NCI-H187 (cell line): ENCODE measurements at regions not wholly inside any gene's neighbourhood (a gene's known extent, or its start where the extent isn't known, plus 50 kb on each side); places are given as distances from the start of the nearest gene placed in this dataset.
A peak's percentile ranks its signal among the peaks of the same experiment; 100 is the strongest.

Experiments
- DNase-seq, 2 experiments: peaks; one replicate each; lab custom pipeline; 2025; lab: John Stamatoyannopoulos, UW

DNA sequence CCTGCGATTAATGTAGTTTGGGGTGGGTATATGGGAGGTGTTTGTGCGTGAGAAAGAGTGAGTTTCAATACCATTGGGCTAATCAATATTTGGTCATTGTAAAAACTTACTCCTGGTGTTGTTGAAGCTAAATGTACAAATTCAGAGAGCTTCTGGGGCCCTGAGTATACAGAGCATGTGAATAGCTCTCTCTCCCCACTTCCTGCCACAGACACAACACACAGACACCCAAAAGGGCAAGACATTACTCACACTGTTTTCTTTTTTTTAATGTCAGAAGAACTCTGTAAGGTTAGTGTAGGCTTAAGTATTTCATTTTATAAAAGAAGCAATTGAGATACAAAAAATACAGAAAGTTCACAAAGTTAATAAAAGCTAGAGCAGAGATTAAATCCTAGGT, 151.3 kb upstream of the KCNIP4 start:
- DNase-seq: no peak

DNA sequence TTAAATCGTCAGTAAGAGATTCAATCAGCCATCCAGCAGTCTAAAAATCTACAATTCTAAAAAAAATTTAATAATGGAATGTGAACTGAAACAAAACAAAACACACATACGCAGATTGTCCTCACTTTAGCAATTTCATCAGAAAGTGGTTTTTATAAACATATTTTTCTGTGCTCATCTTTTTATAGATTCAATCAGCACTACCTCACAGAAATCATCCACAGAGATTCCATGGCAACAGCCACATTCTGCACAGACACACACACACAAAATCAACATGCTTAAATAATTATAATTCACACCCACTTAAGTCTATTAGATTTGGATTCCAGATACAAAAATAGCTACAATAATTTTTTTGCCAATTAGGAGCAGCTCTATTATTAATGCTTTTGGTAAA, 149.0 kb upstream of the KCNIP4 start:
- DNase-seq: no peak

DNA sequence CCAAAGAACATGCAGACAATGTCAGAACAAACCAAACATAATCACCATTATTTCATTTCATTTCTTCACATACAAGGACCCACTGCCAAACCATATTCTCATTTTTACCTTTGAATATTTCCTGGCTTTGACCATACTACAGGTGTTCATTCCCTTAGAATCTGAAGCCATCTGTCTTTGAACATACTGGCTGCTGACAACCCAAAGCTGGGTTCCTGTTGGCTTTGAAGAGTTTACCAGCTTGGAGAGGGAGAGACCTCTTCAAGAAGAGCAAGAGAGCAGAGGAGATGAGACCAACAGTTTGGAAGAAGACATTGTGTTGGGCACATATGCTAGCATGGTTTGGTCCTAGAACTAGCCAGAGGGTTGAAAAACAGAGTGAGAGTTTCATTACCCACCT, 145.6 kb upstream of the KCNIP4 start:
- no peak for DNase-seq

DNA sequence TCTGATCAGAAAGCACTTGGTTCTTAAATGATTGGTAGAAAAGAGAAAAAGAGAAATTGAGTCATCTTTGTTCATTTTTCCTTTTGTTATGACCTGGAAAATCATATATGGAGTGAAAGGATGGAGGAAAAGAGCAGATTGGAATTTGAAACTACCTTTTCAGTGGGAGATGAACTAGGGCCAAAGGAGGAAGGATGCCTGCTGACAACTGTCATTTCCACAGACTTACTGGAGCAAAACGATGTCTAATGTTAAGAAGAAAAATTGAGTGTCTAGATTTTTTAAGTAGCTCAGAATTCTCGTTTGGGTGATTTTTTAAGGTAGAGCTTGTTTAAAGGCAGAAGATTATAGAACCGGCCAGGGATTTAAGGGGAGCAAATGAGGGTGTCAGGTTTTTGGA, 144.6 kb upstream of the KCNIP4 start:
- DNase-seq: no peak

DNA sequence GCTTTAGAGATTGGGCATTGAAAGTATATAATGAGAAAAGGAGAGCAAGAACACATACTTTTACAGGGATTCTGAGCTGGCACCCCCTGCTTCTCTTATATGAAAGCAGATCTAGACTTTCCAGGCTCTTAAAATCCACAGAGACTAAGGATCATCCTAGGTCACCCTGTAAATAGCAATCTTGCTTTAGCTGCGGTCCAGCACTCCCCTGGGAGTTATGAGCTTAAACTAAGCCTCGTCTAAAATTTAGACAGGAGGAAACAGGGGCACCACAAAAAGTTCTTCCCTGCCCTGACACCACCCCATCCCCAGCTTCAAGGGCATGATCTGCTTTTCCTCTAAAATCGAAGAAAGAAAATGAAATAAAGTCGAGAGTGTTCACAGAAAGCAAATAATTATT, 143.3 kb upstream of the KCNIP4 start:
- no peak for DNase-seq

DNA sequence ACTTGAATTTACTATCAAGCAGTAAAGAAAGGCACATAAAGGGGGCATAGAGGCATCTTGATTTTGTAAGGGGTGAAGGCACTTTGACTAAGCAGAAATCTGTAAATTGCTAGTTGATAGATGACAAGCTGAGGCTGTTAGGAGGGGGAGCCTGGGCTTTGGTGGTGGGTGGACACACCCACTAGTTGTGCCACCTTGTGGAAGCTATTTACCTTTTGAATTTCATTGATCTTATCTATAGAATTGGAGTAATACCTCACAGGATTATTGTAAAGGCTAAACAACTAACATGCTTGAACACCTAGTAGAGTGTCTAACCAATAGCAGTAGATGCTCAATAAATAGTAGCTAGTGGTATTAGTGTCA, 142.8 kb upstream of the KCNIP4 start:
- no peak for DNase-seq

DNA sequence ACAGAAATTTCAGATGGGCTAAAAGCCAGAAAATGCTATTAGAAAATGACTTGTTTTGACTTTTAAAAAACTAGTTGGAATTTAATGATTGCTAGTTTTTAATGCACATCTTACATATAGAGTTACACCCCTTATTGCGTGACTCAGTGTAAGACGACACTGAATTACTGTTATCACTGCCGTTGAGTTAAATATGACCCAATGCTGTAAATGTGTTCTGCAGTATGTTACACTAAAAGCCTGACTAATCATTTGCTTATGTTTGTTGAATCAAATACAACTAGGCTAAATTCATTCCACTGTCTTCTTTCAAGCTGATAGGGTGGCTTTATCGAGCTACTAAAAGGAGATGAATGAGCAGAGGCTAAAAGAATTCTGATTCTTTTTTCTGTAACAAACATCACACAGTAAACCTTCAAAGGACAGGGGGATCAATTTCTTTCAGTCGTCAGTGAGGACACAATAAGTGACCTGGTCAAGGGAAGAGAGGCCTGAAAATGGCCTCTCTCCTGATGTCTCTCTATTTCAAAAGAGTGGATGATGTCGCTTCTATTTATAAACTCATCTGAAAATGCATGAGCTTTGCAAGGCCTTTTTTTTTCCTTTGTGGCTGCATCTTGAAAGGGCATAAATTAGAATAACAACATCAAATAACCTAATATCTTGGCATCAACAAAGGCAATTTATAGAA, 142.2 kb upstream of the KCNIP4 start:
- DNase-seq: no peak

DNA sequence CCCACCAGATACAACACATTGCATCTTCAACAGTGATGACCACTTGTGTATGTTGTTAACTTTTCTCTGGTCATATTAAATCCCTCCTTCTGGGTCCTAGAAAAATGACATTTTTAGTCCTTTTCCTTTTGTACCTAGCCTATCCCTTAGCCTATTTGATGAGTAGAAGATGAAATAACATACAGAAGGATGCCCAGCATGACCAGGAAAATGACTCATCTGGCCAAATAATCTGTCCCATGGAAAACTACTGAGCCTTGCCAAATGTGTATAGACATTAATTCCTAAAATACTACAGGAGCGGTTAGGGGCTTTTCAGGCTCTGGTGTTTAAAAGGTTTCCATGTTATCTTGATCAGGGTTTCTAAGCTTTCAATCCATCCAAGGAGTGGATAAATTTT, 129.0 kb upstream of the KCNIP4 start:
- DNase-seq: no peak

DNA sequence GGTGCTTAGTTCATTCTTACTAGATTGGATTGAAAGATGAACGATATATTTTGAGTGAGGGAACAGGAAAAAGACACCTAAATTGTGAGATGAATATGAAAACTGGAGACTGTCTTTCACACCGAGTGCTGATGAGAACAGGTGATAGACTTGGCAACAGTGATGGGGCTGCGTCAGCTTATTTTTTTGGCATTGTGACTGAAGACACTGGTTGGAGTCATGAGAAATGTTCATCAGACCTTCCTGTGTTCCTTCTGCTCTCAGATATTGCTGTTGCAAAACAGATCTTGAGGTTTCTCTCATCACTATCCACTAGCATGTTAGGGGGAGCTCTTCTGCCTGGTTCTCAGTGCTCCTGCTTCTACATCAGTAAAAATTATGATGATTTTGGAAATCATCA, 124.2 kb upstream of the KCNIP4 start:
- no peak for DNase-seq

DNA sequence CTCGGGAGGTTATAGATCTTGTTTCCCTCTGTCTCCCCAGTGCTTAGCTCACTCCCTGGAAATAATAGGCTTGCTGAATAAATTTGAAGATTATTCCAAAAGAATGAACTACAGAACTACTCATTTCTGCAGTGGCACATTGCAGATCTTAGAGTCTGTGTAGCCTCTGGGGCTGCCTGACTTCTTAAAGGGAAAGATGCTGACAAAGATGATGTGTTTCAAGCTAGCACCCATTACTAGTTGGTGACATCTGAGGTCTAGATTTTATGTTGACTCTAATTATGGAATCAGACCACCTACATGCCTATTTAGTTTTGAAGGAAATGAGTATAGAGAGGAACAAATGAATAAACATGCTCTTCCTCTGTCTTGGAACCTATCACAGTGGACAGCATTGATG, 123.7 kb upstream of the KCNIP4 start:
- DNase-seq: no peak

DNA sequence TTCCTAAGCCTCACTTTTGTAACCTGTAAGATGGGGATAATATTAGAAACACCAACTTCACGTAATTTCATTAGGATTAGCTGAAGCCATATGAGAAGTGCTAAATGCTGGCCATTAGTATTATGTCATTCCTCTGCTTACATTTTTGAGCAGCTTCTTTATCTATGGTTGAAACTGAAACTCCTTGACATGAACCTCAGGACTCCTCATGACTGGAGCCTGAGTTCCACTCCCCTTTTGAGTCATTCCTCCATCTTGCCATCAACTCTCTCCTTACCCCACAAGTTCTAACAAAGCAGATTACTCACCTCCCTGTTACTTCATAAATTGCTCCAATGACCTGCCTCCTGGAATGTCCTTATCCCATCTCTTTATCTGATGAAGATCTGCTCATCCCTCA, 123.2 kb upstream of the KCNIP4 start:
- DNase-seq: no peak

DNA sequence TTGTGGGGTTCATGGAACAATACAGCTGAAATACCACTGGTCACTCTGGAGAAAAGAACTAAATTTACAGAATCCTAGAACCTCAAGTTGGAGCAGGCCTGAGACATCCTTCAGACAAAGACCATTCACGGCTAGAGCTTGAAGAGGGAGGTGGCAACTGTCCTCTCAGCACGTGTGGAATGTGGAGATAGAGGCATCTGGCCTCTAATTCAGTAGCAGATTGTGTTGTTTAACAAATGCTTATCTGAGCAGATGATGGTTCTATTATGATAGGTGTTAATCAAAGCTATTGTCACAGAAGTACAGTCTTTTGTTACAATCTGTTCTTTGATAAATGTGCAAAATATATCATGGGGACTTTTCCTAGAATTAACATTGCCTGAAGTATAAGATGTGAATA, 121.7 kb upstream of the KCNIP4 start:
- no peak for DNase-seq

DNA sequence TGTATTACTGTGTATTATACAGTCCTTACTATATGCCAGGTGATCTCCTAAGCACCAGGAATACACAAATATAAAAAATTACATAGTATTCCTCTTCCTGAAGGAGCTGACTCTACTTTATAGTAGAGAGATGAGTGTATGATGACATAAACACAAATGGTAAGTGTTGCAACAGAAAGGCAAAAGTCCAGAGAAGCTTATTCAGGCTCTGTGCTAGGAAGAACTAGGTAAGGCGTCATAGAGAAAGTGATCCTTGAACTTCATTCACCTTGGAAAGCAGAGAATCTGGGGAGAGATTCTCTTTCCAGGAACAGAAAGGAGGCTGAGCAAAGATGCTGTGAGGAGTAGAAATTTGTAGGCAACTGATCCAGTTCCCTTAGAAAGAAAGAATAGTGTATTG, 115.0 kb upstream of the KCNIP4 start:
- no peak for DNase-seq

DNA sequence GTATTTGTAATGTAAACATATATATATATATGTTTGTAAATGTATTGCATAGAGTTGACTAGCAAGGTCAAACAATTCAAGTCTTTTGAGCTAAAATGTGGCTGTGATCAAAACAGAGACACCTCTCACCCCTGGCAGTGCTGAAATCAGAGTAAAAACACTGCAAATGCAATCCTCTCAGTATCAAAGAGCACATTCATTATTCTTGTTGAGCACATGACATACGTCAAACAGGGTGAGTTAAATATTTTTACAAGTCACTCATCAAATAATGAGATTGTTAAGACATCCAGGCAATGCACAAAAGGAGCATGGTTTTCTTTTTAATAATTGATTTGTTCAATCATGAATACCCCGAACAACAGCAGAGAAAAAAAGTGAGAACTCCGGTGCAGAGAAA, 114.1 kb upstream of the KCNIP4 start:
- DNase-seq: no peak

DNA sequence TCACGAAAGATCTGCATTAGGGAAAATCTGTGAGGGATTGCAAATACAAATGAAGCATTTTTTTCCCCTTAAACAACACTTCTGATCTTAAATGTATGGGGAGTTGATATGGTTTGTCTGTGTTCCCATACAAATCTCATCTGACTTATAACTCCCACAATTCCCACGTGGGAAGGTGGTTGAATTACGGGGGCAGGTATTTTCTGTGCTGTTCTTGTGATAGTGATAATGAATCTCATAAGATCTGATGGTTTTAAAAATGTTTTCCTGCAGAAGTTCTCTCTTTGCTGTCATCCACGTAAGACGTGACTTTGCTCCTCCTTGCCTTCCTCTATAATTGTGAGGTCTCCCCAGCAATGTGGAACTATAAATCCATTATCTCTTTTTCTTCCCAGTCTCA, 107.4 kb upstream of the KCNIP4 start:
- DNase-seq: no peak

DNA sequence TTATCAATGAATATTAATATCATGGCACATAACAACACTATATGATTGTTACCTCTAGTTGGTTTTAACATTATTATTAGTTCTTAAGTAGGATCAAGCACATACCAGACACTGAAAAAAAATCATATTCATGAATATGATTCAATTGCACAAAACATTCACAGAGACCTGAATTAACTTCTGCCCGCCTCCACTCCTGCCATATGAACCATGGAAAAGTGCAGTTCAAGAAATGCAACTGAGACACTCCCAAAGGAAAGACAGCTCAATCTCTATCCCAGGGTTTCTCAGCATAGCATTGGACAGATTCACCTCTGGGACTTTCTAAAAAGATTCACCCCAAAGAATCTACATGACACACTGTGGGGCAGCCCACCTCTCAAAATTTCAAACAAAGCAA, 103.5 kb upstream of the KCNIP4 start:
- no peak for DNase-seq

DNA sequence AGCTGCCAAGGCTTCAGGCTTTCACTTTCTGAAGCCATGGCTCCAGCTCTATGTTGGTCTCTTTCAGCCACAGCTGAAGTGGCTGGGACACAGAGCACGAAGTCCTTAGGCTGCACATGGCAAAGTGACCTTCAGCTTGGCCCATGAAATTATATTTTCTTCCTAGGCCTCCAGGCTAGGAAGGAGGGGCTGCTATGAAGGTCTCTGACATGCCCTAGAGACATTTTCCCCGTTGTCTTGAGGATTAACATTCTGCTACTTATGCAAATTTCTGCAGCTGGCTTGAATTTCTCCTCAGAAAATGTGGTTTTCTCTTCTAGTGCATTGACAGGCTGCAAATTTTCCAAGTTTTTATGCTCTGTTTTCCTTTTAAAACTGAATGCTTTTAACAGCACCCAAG, 99.8 kb upstream of the KCNIP4 start:
- no peak for DNase-seq

DNA sequence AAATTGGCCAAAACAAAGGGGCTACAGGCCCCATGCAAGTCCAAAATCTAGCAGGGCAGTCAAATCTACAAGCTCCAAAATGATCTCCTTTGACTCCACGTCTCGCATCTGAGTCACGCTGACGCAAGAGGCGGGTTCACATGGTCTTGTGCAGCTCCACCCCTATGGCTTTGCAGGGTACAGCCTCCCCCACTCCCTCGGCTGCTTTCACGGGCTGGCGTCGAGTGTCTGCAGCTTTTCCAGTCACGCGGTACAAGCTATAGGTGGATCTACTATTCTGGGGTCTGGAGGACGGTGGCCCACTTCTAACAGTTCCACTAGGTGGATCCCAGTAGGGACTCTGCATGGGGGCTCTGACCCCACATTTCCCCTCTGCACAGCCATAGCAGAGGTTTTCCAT, 99.2 kb upstream of the KCNIP4 start:
- DNase-seq: no peak

DNA sequence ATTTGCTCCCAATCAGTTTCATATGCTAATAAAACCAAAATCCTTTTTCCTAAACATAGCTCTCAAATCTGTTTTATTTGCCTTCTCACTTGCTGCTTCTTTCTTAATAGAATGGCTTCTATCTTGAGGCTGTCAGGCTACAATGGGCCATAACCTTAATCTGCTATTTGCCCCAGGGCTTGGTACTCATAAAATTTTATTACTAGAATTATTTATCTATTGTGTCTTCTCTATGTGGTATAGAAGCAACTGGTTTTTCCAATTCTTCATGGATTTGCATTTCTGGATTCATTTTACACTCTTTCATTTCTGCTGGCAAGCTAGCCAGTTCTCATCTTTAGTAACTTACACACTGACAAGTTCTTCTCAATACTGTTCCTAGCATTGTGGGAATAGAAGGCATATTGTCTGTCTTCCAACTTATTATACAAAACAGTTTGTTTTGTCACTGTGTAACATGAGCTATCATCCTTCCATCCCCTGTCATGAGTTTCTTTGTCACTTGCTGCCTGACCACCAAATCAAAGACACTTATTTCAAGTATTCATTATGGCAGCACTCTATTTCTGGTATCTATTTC, 96.6 kb upstream of the KCNIP4 start:
- no peak for DNase-seq

DNA sequence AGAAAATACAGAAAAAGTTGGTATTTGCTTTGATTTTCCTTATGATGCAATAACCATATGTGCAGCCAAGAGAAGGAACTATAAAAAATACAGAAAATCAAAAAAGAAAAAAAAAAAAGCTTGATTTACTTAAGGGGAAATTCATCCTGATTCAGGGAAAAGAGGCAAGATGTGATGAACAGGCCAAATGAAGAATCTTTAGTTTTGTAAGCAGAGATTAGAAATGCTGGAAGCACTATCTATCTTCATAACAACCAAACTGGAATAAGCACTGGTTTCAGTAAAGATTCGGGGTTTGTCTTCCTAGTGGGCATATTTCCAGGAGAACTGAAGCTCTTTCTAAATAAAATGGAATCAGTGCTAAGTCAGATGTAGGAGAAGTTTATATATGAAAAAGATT, 82.9 kb upstream of the KCNIP4 start:
- DNase-seq: no peak

DNA sequence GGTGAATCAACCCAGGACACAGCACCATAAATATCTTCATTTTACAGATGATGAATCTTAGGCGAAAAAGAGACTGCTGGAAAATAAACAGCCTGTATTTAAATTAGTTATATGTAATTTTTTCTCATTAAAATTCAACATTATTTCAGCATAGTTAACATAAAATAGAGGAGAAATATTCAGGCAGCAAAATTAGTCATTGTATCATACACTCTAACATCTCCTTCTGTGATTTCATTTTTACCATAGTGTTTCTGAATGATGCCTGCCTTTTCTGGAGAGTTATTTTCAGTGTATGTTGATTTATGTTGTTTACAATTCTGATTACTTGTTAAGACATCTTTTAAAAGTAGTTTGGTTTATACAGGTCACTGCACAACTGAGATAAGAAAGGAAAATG, 82.3 kb upstream of the KCNIP4 start:
- DNase-seq: no peak

DNA sequence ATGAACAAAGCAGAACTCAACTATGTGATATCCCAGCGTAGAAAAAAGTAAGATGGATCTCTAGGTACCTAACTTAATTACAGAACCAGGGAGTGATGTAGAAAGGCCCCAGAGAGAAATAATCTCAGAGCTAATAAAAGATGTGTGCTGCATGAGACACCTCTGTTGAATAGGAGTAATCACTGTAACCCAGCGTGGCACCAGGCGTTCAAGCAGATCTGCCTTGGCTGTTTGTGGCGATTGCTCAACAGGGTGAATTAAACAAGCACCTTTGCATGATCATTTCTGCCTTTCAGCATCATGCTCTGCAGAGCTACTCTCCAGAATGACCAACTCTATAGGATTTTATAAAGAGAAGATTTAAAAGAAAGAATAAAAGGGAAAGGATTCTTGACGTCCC, 81.7 kb upstream of the KCNIP4 start:
- DNase-seq: no peak

DNA sequence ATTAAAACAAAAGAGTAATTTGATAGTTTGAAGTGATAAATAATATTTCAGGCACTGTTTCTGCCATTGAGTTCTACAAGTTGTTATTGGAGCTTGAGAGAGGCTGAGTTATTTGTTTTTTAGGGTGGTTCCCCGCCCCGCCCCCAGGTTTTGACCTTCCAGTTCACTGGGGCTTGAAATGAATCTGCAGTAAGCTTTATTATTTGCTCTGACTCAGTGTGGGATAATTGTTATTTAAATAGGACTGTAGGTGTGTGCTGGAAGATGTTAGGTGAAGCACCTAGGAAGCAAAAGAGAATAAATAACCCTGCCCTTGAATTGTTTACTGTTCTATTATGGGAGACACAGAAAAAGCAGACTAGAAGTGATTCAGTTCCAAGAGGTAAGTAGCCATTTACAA, 81.2 kb upstream of the KCNIP4 start:
- DNase-seq: peak; percentile 1 to 16

DNA sequence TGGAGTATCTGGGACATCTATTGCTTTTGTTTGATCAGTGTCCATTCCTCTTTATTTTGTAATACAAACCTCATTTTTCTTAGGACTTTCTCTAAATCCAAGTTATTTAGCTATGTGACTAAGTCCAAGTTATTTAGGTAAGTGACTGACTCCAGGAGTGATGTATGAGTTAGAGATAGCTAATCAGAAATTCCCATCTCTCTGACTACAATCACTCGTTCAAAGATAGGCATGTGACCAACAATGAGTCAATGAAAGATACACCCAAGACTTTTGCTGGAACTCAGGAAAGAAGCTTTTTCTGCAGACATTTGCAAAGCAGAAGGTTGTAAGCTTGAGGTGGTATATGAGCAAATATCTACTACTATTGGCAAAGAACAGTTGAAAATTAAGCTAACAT, 72.5 kb upstream of the KCNIP4 start:
- no peak for DNase-seq

DNA sequence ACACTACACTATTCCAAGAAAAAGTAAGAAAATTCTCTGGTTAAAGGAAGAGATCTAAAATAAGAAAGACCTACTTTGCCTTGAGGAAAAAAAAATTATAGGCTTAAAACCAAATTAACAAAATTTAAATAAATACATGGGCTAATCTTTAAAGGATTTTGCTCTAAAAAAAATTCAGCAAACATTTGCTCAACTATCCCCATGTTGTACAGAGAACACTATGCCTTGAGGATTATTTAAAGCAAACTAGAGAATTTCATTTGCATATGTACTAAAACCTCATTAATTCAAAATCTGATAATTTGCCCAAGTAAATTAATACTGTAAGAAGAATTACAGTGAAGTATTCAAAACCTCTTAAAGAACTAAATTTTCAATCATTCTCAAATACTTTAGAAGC, 71.6 kb upstream of the KCNIP4 start:
- DNase-seq: no peak
